BLaER1 (cell line): ENCODE measurements at regions not wholly inside any gene's neighbourhood (a gene's known extent, or its start where the extent isn't known, plus 50 kb on each side); places are given as distances from the start of the nearest gene placed in this dataset.

Experiments used
- H3K27ac ChIP-seq: shearing (Covaris generic); formaldehyde crosslinking; 2 replicates; pipeline ENCODE4 v1.8.1; 2022
- H3K27me3 ChIP-seq: shearing (Covaris generic); formaldehyde crosslinking; 2 replicates; pipeline ENCODE4 v1.8.1; 2022
- H3K36me3 ChIP-seq: shearing (Covaris generic); formaldehyde crosslinking; 2 replicates; pipeline ENCODE4 v1.8.1; 2022
- H3K4me1 ChIP-seq: shearing (Covaris generic); formaldehyde crosslinking; 2 replicates; pipeline ENCODE4 v1.8.1; 2022
- H3K4me2 ChIP-seq: shearing (Covaris generic); formaldehyde crosslinking; 2 replicates; pipeline ENCODE4 v1.8.1; 2022
- H3K4me3 ChIP-seq: shearing (Covaris generic); formaldehyde crosslinking; 2 replicates; pipeline ENCODE4 v1.8.1; 2022
- H3K9ac ChIP-seq: shearing (Covaris generic); formaldehyde crosslinking; 2 replicates; pipeline ENCODE4 v1.8.1; 2022
- H3K9me3 ChIP-seq: shearing (Covaris generic); formaldehyde crosslinking; 2 replicates; pipeline ENCODE4 v1.8.1; 2022
- H4K20me1 ChIP-seq: shearing (Covaris generic); formaldehyde crosslinking; 2 replicates; pipeline ENCODE4 v1.8.1; 2022
- Cebpa-rat ChIP-seq: shearing (Covaris generic); IDR thresholded peaks from 2 replicates; pipeline ENCODE4 v1.8.1; 2022

- Histone ChIP-seq H3K36me3 (no peaks in the 10 kb centered on the region), H3K4me3 (no peak overlapping the region), H3K9me3 (peaks cover 7% of the 10 kb centered on the region), H3K4me2 (no peak overlapping the region), H3K27ac (no peak overlapping the region), H3K27me3 (no peaks in the 10 kb centered on the region), H3K4me1 (no peaks in the 10 kb centered on the region), H4K20me1 (no peaks in the 10 kb centered on the region), H3K9ac (no peak overlapping the region)
- TF ChIP-seq Cebpa-rat: no peak
Measured at GRCh38 chr18:2254977-2255376, 316.3 kb downstream of the METTL4 start.

- no peak for TF ChIP-seq Cebpa-rat
- Histone ChIP-seq H3K4me2 (no peak overlapping the region), H3K27me3 (no peaks in the 10 kb centered on the region), H3K4me1 (no peaks in the 10 kb centered on the region), H3K36me3 (no peaks in the 10 kb centered on the region), H4K20me1 (no peaks in the 10 kb centered on the region), H3K9ac (no peak overlapping the region), H3K9me3 (peaks cover 7% of the 10 kb centered on the region), H3K27ac (no peak overlapping the region), H3K4me3 (no peak overlapping the region)
Measured at GRCh38 chr18:2256577-2256976, 314.7 kb downstream of the METTL4 start.

GRCh38 chr18:2258954-2259353 is 312.4 kb downstream of the METTL4 start:
- TF ChIP-seq Cebpa-rat: no peak
- Histone ChIP-seq H4K20me1 (no peaks in the 10 kb centered on the region), H3K9ac (no peak overlapping the region), H3K4me3 (no peak overlapping the region), H3K27me3 (no peaks in the 10 kb centered on the region), H3K9me3 (peaks cover 7% of the 10 kb centered on the region), H3K27ac (no peak overlapping the region), H3K4me1 (no peaks in the 10 kb centered on the region), H3K36me3 (no peaks in the 10 kb centered on the region), H3K4me2 (no peak overlapping the region)

- Histone ChIP-seq H3K4me3 (no peak overlapping the region), H3K9me3 (no peaks in the 10 kb centered on the region), H4K20me1 (no peaks in the 10 kb centered on the region), H3K27me3 (no peaks in the 10 kb centered on the region), H3K4me1 (no peaks in the 10 kb centered on the region), H3K36me3 (no peaks in the 10 kb centered on the region), H3K9ac (no peak overlapping the region), H3K4me2 (no peak overlapping the region), H3K27ac (no peak overlapping the region)
- TF ChIP-seq Cebpa-rat: no peak
Measured at GRCh38 chr18:2263303-2263890, 307.9 kb downstream of the METTL4 start.

GRCh38 chr18:2274613-2275012 is 296.7 kb downstream of the METTL4 start:
- Histone ChIP-seq H3K9ac (no peak overlapping the region), H3K4me3 (no peak overlapping the region), H4K20me1 (no peaks in the 10 kb centered on the region), H3K4me1 (no peaks in the 10 kb centered on the region), H3K27ac (no peak overlapping the region), H3K27me3 (no peaks in the 10 kb centered on the region), H3K4me2 (no peak overlapping the region), H3K36me3 (no peaks in the 10 kb centered on the region), H3K9me3 (no peaks in the 10 kb centered on the region)
- no peak for TF ChIP-seq Cebpa-rat

GRCh38 chr18:2281086-2281485 is 290.2 kb downstream of the METTL4 start:
- Histone ChIP-seq H4K20me1 (no peaks in the 10 kb centered on the region), H3K9me3 (no peaks in the 10 kb centered on the region), H3K4me1 (no peaks in the 10 kb centered on the region), H3K27ac (no peak overlapping the region), H3K9ac (no peak overlapping the region), H3K36me3 (no peaks in the 10 kb centered on the region), H3K4me3 (no peak overlapping the region), H3K4me2 (no peak overlapping the region), H3K27me3 (no peaks in the 10 kb centered on the region)
- TF ChIP-seq Cebpa-rat: no peak

GRCh38 chr18:2281523-2282199 is 289.6 kb downstream of the METTL4 start:
- no peaks in the 10 kb centered on the region for H3K4me1 ChIP-seq
- no peak overlapping the region for H3K27ac ChIP-seq
- no peak overlapping the region for H3K4me2 ChIP-seq
- no peaks in the 10 kb centered on the region for H3K36me3 ChIP-seq
- no peaks in the 10 kb centered on the region for H3K27me3 ChIP-seq
- H3K9ac ChIP-seq: no peak overlapping the region
- no peak overlapping the region for H3K4me3 ChIP-seq
- H4K20me1 ChIP-seq: no peaks in the 10 kb centered on the region
- H3K9me3 ChIP-seq: no peaks in the 10 kb centered on the region
- TF ChIP-seq Cebpa-rat: no peak

DNA sequence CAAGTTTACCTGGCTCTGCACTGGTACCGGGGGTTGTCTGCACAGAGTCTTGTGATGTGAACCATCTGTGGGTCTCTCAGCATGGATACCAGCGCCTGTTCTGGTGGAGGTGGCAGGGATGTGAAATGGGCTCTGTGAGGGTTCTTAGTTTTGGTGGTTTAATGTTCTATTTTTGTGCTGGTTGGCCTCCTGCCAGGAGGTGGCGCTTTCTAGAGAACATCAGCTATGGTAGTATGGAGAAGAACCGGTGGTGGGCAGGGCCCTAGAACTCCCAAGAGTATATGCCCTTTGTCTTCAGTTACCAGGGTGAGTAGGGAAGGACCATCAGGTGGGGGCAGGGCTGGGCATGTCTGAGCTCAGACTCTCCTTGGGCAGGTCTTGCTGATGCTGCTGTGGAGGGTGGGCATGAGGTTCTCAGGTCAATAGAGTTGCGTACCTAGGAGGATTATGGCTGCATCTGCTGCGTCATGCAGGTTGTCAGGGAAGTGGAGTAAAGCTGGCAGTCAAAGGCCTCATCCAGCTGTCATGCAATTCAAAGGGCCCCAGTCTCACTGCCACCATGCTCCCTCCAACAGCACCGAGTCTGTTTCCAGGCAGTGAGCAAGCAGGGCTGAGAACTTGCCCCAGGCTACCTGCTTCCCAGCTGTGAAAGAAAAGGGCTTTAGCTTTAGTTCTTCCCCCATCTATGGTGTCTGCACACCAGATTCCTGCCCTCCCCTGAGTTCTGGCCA is 278.0 kb downstream of the METTL4 start:
- Histone ChIP-seq H3K4me2 (no peak overlapping the region), H3K4me1 (0 out of 2 replicates have a peak, but pooled peaks cover 3% of the 10 kb centered on the region), H3K27ac (no peak overlapping the region), H4K20me1 (no peaks in the 10 kb centered on the region), H3K27me3 (no peaks in the 10 kb centered on the region), H3K4me3 (no peak overlapping the region), H3K36me3 (no peaks in the 10 kb centered on the region), H3K9me3 (peaks cover 6% of the 10 kb centered on the region), H3K9ac (no peak overlapping the region)
- TF ChIP-seq Cebpa-rat: no peak

DNA sequence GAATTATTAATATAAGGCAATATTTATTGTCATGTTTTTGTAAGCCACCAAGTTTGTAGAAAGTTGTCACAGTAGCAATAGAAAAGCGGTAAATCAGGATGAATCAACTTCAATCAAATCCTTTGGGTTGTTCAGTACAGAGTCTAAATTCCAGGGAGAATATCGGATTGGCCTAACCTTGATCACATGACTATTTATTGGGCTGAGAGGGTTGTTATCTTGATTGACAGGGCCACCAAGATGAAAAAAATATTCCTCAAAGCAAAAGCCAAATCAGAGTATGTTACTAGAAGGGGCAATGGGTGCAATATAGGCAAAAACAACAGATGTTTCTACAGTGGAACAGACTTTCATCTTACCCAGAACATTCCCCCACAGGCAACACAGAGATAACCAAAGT is 270.0 kb downstream of the METTL4 start:
- Histone ChIP-seq H3K9me3 (no peaks in the 10 kb centered on the region), H4K20me1 (no peaks in the 10 kb centered on the region), H3K27me3 (no peaks in the 10 kb centered on the region), H3K27ac (no peak overlapping the region), H3K4me3 (no peak overlapping the region), H3K9ac (no peak overlapping the region), H3K4me2 (no peak overlapping the region), H3K36me3 (no peaks in the 10 kb centered on the region), H3K4me1 (no peaks in the 10 kb centered on the region)
- TF ChIP-seq Cebpa-rat: no peak

DNA sequence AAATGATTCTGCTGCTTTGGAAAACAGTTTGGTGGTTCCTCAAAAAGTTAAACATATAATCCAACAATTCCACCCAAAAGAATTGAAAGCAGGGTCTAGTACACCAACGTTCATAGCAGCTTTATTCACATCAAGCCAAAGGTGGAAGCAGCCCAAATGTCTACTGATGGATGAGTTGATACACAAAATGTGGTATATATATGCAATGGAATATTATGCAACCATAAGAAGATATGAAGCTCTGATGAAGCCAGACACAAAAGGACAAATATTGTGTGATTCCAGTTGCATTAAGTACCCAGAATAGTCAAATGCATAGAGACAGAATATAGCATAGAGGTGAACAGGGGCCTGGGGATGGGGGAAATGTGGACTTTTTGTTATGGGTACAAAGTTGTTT is 269.3 kb downstream of the METTL4 start:
- no peak for TF ChIP-seq Cebpa-rat
- Histone ChIP-seq H3K4me1 (no peaks in the 10 kb centered on the region), H3K9me3 (no peaks in the 10 kb centered on the region), H3K4me3 (no peak overlapping the region), H3K27ac (no peak overlapping the region), H3K9ac (no peak overlapping the region), H4K20me1 (no peaks in the 10 kb centered on the region), H3K36me3 (no peaks in the 10 kb centered on the region), H3K27me3 (no peaks in the 10 kb centered on the region), H3K4me2 (no peak overlapping the region)
